AG04450 (cell line): ENCODE measurements at regions not wholly inside any gene's neighbourhood (a gene's known extent, or its start where the extent isn't known, plus 50 kb on each side); places are given as distances from the start of the nearest gene placed in this dataset.
A peak's percentile ranks its signal among the peaks of the same experiment; 100 is the strongest.

Experiments
- CTCF ChIA-PET: fragments of 300-600, 350-600 bp; formaldehyde crosslinking; extraction: SDS; loops from one replicate; lab custom pipeline; 2022; ENCODE audit warnings: antibody characterized with exemption, inconsistent platforms; lab: Charles Lee
- POLR2A ChIA-PET: fragments of 350-600 bp; formaldehyde crosslinking; extraction: SDS; loops from one replicate; lab custom pipeline; 2021; ENCODE audit warnings: antibody characterized with exemption, inconsistent platforms; lab: Yijun Ruan, JAX
- DNase-seq: peaks from one replicate; pipeline ENCODE4 v3.0.0-alpha.2; 2011; ENCODE audit warnings: low read depth, low spot score
- H3K27ac ChIP-seq: one replicate; pipeline ENCODE4 v1.5.1; 2012; ENCODE audit warnings: low read depth, low read length, control low read depth
- H3K27me3 ChIP-seq: one replicate; pipeline ENCODE4 v1.6.0; 2012; ENCODE audit warnings: low read length; ENCODE audit not compliant: control insufficient read depth, insufficient read depth
- H3K4me3 ChIP-seq: 2 replicates; pipeline ENCODE4 v1.5.1; 2011; ENCODE audit warnings: mild to moderate bottlenecking, low read depth, low read length, control low read depth
- H3K9me3 ChIP-seq: 2 replicates; pipeline ENCODE4 v1.5.1; 2012; ENCODE audit warnings: low read length; ENCODE audit not compliant: control insufficient read depth, insufficient read depth
- TF ChIP-seq, protein P1 (sequence below): IDR thresholded peaks from 2 replicates; pipeline ENCODE4 v1.5.1; 2011; ENCODE audit warnings: low read depth, low read length, control low read depth, inconsistent platforms

DNA sequence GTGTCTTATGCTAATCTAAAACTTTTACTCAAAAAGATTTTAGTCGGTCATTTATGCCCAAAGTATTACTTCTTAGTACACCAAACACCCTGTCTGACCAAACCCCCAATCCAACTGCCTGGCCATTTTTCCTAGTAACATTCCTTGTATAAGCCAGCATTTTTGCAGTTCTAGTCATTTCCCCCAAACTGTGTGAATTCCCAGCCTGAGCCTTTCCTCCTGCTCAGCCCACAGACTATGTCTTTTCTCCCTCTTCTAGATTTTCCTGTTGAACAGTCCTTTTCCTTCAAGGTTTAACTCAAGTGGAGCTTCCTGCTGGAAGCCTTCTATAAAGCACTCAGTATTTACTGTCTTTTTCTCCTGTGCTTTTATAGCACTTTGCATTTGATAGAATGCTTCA, 843.8 kb downstream of the USP25 start:
- Histone ChIP-seq H3K27ac (no peak overlapping the region), H3K4me3 (no peak overlapping the region), H3K27me3 (no peaks in the 10 kb centered on the region), H3K9me3 (no peaks in the 10 kb centered on the region; the same call in 1 of the 2 replicates)
- DNase-seq, result peak; percentile 42
- ChIA-PET CTCF (interaction anchor here (0.6 kb wide), 1 partner anchor 11 kb away, joined by 3 read pairs; no protein-coding TSS in a partner anchor), POLR2A (interaction anchor here (1.2 kb wide), 1 partner anchor 14 kb away, joined by 3 read pairs; no protein-coding TSS in a partner anchor)
- TF ChIP-seq, protein P1, sequence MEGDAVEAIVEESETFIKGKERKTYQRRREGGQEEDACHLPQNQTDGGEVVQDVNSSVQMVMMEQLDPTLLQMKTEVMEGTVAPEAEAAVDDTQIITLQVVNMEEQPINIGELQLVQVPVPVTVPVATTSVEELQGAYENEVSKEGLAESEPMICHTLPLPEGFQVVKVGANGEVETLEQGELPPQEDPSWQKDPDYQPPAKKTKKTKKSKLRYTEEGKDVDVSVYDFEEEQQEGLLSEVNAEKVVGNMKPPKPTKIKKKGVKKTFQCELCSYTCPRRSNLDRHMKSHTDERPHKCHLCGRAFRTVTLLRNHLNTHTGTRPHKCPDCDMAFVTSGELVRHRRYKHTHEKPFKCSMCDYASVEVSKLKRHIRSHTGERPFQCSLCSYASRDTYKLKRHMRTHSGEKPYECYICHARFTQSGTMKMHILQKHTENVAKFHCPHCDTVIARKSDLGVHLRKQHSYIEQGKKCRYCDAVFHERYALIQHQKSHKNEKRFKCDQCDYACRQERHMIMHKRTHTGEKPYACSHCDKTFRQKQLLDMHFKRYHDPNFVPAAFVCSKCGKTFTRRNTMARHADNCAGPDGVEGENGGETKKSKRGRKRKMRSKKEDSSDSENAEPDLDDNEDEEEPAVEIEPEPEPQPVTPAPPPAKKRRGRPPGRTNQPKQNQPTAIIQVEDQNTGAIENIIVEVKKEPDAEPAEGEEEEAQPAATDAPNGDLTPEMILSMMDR, result no peak

DNA sequence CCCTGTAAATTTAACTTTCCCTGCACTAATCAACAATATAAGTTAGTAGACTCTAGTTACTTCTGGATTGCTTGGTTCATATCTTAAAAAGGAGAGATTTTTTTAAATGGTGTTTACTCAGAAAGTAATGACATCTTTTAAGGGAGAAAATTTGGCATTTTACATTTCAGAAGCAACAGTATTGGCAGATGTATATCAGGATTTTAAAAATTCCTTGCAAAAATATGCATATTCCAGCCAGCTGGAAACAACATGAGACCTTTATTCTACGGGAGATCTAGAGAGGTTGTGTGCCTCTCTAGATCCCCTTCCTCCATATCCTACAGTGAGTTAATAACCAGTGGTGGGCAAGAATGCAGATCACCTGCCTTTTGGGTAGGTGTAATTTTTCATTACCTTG, 848.2 kb downstream of the USP25 start:
- TF ChIP-seq, protein P1, result no peak
- no peaks in the 10 kb centered on the region for H3K27me3 ChIP-seq
- no peak overlapping the region for H3K4me3 ChIP-seq
- H3K9me3 ChIP-seq, result no peaks in the 10 kb centered on the region; the same call in 1 of the 2 replicates
- ChIA-PET CTCF (no interaction called here), POLR2A (no interaction called here)
- H3K27ac ChIP-seq, result no peak overlapping the region
- no peak for DNase-seq

DNA sequence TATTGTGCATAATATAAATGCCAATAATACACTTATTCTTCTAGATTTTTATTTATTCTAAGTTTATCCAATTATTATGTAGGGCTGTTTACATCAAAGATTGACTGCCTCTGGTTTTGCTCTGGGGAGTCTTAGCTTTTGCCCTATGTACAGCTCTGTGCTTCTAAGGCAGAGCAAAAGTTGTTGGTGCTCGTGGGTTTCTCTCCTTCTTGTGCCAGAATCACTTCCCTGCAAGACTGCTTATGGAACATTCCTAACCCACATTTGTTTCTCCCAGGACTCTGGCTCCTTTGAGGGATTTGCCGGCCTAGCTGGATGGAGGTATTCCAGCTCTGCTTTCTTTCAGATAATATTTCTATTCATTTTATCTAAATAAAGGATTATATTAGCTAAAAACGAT, 849.1 kb downstream of the USP25 start:
- POLR2A ChIA-PET, result no interaction called here
- no peak overlapping the region for H3K4me3 ChIP-seq
- H3K27ac ChIP-seq, result no peak overlapping the region
- CTCF ChIA-PET, result no interaction called here
- no peak for DNase-seq
- TF ChIP-seq, protein P1, result no peak
- H3K9me3 ChIP-seq, result no peaks in the 10 kb centered on the region; the same call in 1 of the 2 replicates
- H3K27me3 ChIP-seq, result no peaks in the 10 kb centered on the region

DNA sequence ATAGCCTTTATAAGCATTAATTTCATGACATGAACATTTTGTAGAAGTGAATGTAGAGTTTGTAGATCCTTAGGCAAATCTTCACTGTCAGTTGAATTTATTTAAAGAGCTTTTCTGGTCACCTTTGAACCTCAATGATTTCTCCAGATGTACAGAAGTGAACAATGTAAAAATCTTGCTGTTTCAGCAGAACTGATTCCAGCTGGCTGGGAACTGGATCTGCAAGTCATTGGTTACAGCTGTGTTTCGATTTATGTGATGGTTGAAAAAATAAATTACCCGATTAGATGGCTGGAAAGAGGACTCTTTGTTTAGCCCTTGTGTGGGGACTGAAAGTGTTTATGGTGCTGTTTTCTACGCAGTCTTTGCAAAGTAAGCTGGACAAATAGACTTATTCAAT, 849.8 kb downstream of the USP25 start:
- ChIA-PET POLR2A (no interaction called here), CTCF (interaction anchor here (1.0 kb wide), 1 partner anchor 10 kb away, joined by 3 read pairs; no protein-coding TSS in a partner anchor)
- H3K4me3 ChIP-seq, result no peak overlapping the region
- no peak overlapping the region for H3K27ac ChIP-seq
- H3K9me3 ChIP-seq, result no peaks in the 10 kb centered on the region; the same call in 1 of the 2 replicates
- TF ChIP-seq, protein P1, result no peak
- H3K27me3 ChIP-seq, result no peaks in the 10 kb centered on the region
- DNase-seq, result no peak

DNA sequence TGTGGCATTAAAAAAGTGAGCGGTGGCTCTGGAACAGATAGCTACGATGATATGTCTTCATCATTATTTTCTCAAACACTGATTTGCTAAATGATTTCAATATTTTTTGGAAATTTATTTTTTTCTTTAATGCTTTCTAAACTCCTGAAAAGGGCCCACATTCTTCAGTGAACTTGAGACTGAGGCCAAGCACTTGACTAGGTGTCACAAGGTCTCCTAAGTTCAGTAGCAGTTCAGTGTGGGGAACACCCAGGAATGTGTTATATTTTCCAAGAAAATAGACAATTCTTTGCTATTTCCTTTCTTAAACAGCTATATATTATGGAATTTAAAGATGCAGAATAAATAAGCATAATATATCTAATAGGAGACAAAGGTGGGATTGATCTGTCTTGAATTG, 850.9 kb downstream of the USP25 start:
- ChIA-PET CTCF (interaction anchor here (1.0 kb wide), 1 partner anchor 9 kb away, joined by 3 read pairs; no protein-coding TSS in a partner anchor), POLR2A (no interaction called here)
- no peak overlapping the region for H3K4me3 ChIP-seq
- H3K27ac ChIP-seq, result no peak overlapping the region
- no peaks in the 10 kb centered on the region for H3K27me3 ChIP-seq
- no peak for DNase-seq
- H3K9me3 ChIP-seq, result no peaks in the 10 kb centered on the region
- TF ChIP-seq, protein P1, result no peak
